CD4-positive, CD25-positive, alpha-beta regulatory T cell (primary cell): ENCODE measurements at regions not wholly inside any gene's neighbourhood (a gene's known extent, or its start where the extent isn't known, plus 50 kb on each side); places are given as distances from the start of the nearest gene placed in this dataset.
"Not testable (repeated sequence)": the region's sequence is repeated elsewhere in the genome, so short reads cannot be mapped to it uniquely, and the experiment has no call there.

ENCODE experiments used
- ATAC-seq, 2 donors: fragments of 150-1000 bp; cut with Tn5 transposase; one replicate each; pipeline ENCODE4 v1.10.0; 2021; ENCODE audit warnings: low read depth in 2 of 2, moderate number of reproducible peaks in 2 of 2, moderate library complexity in 1 of 2
- DNase-seq, 3 donors: peaks; one replicate each; pipeline versions ENCODE4 v3.0.0 to v3.0.0-alpha.2; 2012 to 2022; ENCODE audit warnings: mixed read lengths in 1 of 3
- H3K27ac ChIP-seq: one replicate; pipeline ENCODE4 v1.7.0; 2013; ENCODE audit warnings: mild to moderate bottlenecking, low read length; ENCODE audit not compliant: insufficient read depth, poor library complexity, severe bottlenecking
- H3K27me3 ChIP-seq: one replicate; pipeline ENCODE4 v1.7.0; 2013; ENCODE audit warnings: low read length; ENCODE audit not compliant: control insufficient read depth, insufficient read depth
- H3K36me3 ChIP-seq: one replicate; pipeline ENCODE4 v1.7.0; 2013; ENCODE audit warnings: mild to moderate bottlenecking, low read length, moderate library complexity; ENCODE audit not compliant: control insufficient read depth, insufficient read depth
- H3K4me1 ChIP-seq: 2 replicates; pipeline ENCODE4 v1.7.0; 2013; ENCODE audit warnings: mild to moderate bottlenecking, low read length; ENCODE audit not compliant: insufficient read depth, control insufficient read depth, poor library complexity, severe bottlenecking
- H3K4me3 ChIP-seq: one replicate; pipeline ENCODE4 v1.7.0; 2013; ENCODE audit warnings: low read depth, mild to moderate bottlenecking, low read length, moderate library complexity
- H3K9me3 ChIP-seq, 2 experiments: 1 replicate in 1 of 2; 2 replicates in 1 of 2; pipeline ENCODE4 v1.7.0; 2013; ENCODE audit warnings: low read length in 2 of 2, mild to moderate bottlenecking in 1 of 2, moderate library complexity in 1 of 2; ENCODE audit not compliant: control insufficient read depth in 2 of 2
- H3K27ac Mint-ChIP-seq, 3 donors: one replicate each; pipeline ENCODE4 v1.8.0; 2020 to 2022; ENCODE audit warnings: mild to moderate bottlenecking in 3 of 3, mixed read lengths in 3 of 3, moderate library complexity in 2 of 3
- H3K27me3 Mint-ChIP-seq: one replicate; pipeline ENCODE4 v1.8.0; 2022; ENCODE audit warnings: mild to moderate bottlenecking, mixed read lengths
- H3K36me3 Mint-ChIP-seq: one replicate; pipeline ENCODE4 v1.8.0; 2020; ENCODE audit warnings: mixed read lengths
- H3K4me1 Mint-ChIP-seq, 4 donors: one replicate each; pipeline ENCODE4 v1.8.0; 2020 to 2022; ENCODE audit warnings: mixed read lengths in 4 of 4, mild to moderate bottlenecking in 1 of 4
- H3K4me3 Mint-ChIP-seq, 4 donors: one replicate each; pipeline ENCODE4 v1.8.0; 2020 to 2022; ENCODE audit warnings: mild to moderate bottlenecking in 4 of 4, mixed read lengths in 4 of 4, moderate library complexity in 3 of 4
- H3K9me3 Mint-ChIP-seq, 7 donors: one replicate each; pipeline ENCODE4 v1.8.0; 2020 to 2022; ENCODE audit warnings: mixed read lengths in 7 of 7, mild to moderate bottlenecking in 3 of 7, moderate library complexity in 2 of 7

GRCh38 chr3:22700876-22701275 lies 502.3 kb upstream of the UBE2E2 start:
- no peak overlapping the region for H3K4me3 Mint-ChIP-seq
- H3K36me3 ChIP-seq = no peaks in the 10 kb centered on the region
- H3K36me3 Mint-ChIP-seq = no peaks in the 10 kb centered on the region
- H3K4me3 ChIP-seq = no peak overlapping the region
- no peak for DNase-seq
- H3K27me3 Mint-ChIP-seq = no peaks in the 10 kb centered on the region
- H3K27ac Mint-ChIP-seq = no peak overlapping the region
- H3K27ac ChIP-seq = no peak overlapping the region
- no peaks in the 10 kb centered on the region for H3K4me1 Mint-ChIP-seq
- no peak for ATAC-seq
- H3K27me3 ChIP-seq = no peaks in the 10 kb centered on the region
- peaks cover 0 to 5% (median 4%) of the 10 kb centered on the region in 7 donors for H3K9me3 Mint-ChIP-seq
- no peaks in the 10 kb centered on the region for H3K4me1 ChIP-seq
- no peaks in the 10 kb centered on the region for H3K9me3 ChIP-seq

- H3K36me3 ChIP-seq = no peaks in the 10 kb centered on the region
- DNase-seq (no peak), ATAC-seq (no peak)
- H3K4me3 ChIP-seq = no peak overlapping the region
- Mint-ChIP-seq H3K27ac (no peak overlapping the region), H3K36me3 (no peaks in the 10 kb centered on the region), H3K27me3 (no peaks in the 10 kb centered on the region), H3K4me1 (no peaks in the 10 kb centered on the region), H3K9me3 (peaks cover 0 to 14% (median 5%) of the 10 kb centered on the region in 7 donors), H3K4me3 (no peak overlapping the region)
- no peaks in the 10 kb centered on the region for H3K27me3 ChIP-seq
- H3K4me1 ChIP-seq = no peaks in the 10 kb centered on the region
- no peak overlapping the region for H3K27ac ChIP-seq
- H3K9me3 ChIP-seq = peaks cover 0 to 8% of the 10 kb centered on the region in 2 experiments
Observed at GRCh38 chr3:22704166-22704565, 499.0 kb upstream of the UBE2E2 start.

DNA sequence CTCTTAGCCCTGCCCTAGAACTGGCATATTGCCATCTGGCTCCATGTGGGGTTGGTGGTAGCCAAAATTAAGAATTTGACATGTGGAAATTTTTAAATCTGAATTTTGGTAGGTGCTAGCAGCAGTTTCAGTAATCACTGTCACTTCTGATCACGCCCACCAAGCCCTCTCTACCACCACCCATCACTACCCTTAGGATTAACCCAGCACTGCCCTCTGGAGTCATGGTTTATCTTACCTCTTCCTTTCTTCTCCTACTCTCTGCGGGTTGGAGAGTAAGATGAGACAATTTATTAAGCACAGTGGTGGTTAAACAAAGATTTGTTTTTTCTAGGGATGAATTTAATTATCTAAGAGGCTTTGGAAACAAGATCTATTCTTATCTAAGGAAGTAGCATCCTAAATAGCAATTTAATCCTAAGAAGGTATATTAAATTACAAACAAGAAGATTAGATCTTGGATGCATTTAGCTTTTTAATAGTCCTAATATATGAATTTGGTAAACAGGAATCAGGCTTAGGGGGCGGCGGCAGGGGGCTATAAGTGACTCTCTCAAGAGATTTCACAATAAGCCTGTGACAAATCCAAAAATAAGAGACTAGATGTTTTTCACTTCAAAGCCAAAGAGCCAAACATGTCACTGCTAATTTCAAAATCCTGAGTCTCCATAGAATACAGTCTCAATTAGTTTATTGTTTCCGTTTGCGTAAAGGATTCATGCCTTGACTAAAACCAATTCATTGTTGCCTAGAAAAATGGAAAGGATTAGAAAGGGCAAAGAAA lies 498.4 kb upstream of the UBE2E2 start:
- Mint-ChIP-seq H3K9me3 (peaks cover 0 to 14% (median 5%) of the 10 kb centered on the region in 7 donors), H3K4me1 (no peaks in the 10 kb centered on the region), H3K36me3 (no peaks in the 10 kb centered on the region), H3K27ac (no peak overlapping the region), H3K27me3 (no peaks in the 10 kb centered on the region), H3K4me3 (no peak overlapping the region)
- Histone ChIP-seq H3K4me1 (no peaks in the 10 kb centered on the region), H3K27me3 (no peaks in the 10 kb centered on the region), H3K9me3 (peaks cover 0 to 8% of the 10 kb centered on the region in 2 experiments), H3K4me3 (no peak overlapping the region), H3K36me3 (no peaks in the 10 kb centered on the region), H3K27ac (no peak overlapping the region)
- DNase-seq (no peak), ATAC-seq (no peak)

DNA sequence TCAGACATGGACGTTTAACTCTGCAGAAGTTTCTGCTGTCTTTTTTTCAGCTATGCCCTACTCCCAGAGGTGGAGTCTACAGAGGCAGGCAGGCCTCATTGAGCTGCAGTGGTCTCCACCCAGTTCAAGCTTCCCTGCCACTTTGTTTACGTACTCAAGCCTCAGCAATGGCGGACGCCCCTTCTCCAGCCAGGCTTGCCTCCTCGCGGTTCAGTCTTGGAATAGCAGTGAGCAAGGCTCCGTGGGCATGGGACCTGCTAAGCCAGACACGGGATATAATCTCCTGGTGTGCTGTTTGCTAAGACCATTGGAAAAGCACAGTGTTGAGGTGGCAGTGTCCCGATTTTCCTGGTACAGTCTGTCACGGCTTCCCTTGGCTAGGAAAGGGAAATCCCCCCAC lies 496.2 kb upstream of the UBE2E2 start:
- not testable (repeated sequence) for H3K9me3 ChIP-seq, H3K27ac ChIP-seq, H3K27me3 Mint-ChIP-seq, H3K4me3 ChIP-seq, DNase-seq, H3K4me1 Mint-ChIP-seq, H3K36me3 Mint-ChIP-seq, ATAC-seq, H3K4me3 Mint-ChIP-seq, H3K27ac Mint-ChIP-seq, H3K27me3 ChIP-seq, H3K4me1 ChIP-seq, H3K36me3 ChIP-seq
- H3K9me3 Mint-ChIP-seq = peaks cover 0 to 21% (median 7%) of the 10 kb centered on the region in 7 donors

DNA sequence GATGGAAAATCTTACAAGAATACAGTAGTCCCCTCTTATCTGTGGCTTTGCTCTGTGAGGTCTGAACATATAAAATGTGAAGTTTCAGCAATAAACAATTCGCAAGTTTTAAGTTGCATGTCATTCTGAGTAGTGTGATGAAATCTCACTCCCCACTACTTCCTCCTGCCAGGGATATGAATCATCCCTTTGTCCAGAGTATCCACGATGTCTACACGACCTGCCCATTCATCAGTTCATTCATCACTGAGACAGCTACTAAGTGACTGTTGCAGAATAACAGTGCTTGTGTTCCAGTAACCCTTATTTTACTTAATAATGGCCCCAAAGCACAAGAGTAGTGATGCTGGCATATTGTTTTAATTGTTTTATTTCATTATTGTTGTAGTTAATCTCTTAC lies 489.2 kb upstream of the UBE2E2 start:
- Mint-ChIP-seq H3K9me3 (peaks cover under 1 to 21% (median 5%) of the 10 kb centered on the region in 7 donors), H3K27me3 (no peaks in the 10 kb centered on the region), H3K4me3 (no peak overlapping the region), H3K4me1 (no peaks in the 10 kb centered on the region), H3K27ac (no peak overlapping the region), H3K36me3 (no peaks in the 10 kb centered on the region)
- DNase-seq = no peak
- no peak overlapping the region for H3K4me3 ChIP-seq
- H3K9me3 ChIP-seq = no peaks in the 10 kb centered on the region
- ATAC-seq = no peak
- no peaks in the 10 kb centered on the region for H3K36me3 ChIP-seq
- H3K27ac ChIP-seq = no peak overlapping the region
- no peaks in the 10 kb centered on the region for H3K4me1 ChIP-seq
- no peaks in the 10 kb centered on the region for H3K27me3 ChIP-seq

GRCh38 chr3:22714749-22715148 lies 488.4 kb upstream of the UBE2E2 start:
- Mint-ChIP-seq H3K36me3 (no peaks in the 10 kb centered on the region), H3K4me3 (no peak overlapping the region)

DNA sequence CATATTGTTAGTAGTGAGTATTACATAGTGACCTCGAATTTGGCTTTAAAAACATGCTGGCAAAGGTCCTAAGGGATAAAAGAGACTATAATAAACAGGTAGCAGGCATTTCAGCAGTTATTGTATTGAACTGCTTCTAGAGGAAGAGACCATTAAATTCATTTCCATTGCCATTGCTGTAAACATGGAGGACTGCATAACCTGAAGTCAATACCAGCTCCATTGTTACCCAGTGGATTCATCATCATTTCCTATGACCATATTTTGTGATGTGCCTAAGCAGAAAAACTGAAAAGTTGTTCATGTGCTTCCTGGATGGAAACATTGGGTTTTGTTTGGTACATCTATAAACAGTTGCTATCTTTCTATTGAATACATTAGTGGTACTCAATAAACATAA lies 482.5 kb upstream of the UBE2E2 start:
- Mint-ChIP-seq H3K27ac (no peak overlapping the region), H3K27me3 (no peaks in the 10 kb centered on the region), H3K4me1 (no peaks in the 10 kb centered on the region), H3K4me3 (no peak overlapping the region), H3K9me3 (peaks cover 0 to 18% (median 5%) of the 10 kb centered on the region in 7 donors), H3K36me3 (no peaks in the 10 kb centered on the region)
- no peak overlapping the region for H3K4me3 ChIP-seq
- no peaks in the 10 kb centered on the region for H3K4me1 ChIP-seq
- no peaks in the 10 kb centered on the region for H3K36me3 ChIP-seq
- H3K27ac ChIP-seq = no peak overlapping the region
- no peaks in the 10 kb centered on the region for H3K9me3 ChIP-seq
- no peak for ATAC-seq
- H3K27me3 ChIP-seq = no peaks in the 10 kb centered on the region
- DNase-seq = no peak

More at GRCh38 chr3:22714749-22715148, 488.4 kb upstream of the UBE2E2 start:
- H3K27me3 ChIP-seq = no peaks in the 10 kb centered on the region
- H3K4me1 ChIP-seq = no peaks in the 10 kb centered on the region
- H3K27ac Mint-ChIP-seq = no peak overlapping the region
- H3K27me3 Mint-ChIP-seq = no peaks in the 10 kb centered on the region
- ATAC-seq = no peak
- peaks cover 0 to 19% (median 5%) of the 10 kb centered on the region in 7 donors for H3K9me3 Mint-ChIP-seq
- no peaks in the 10 kb centered on the region for H3K4me1 Mint-ChIP-seq
- no peak overlapping the region for H3K4me3 ChIP-seq
- no peak for DNase-seq
- H3K36me3 ChIP-seq = no peaks in the 10 kb centered on the region
- no peak overlapping the region for H3K27ac ChIP-seq
- H3K9me3 ChIP-seq = no peaks in the 10 kb centered on the region

GRCh38 chr3:22724420-22724819 lies 478.7 kb upstream of the UBE2E2 start:
- H3K27ac Mint-ChIP-seq = no peak overlapping the region
- ATAC-seq = no peak

More at GRCh38 chr3:22724420-22724819, 478.7 kb upstream of the UBE2E2 start:
- H3K27me3 Mint-ChIP-seq = no peaks in the 10 kb centered on the region
- Histone ChIP-seq H3K9me3 (peaks cover 0 to 5% of the 10 kb centered on the region in 2 experiments), H3K36me3 (no peaks in the 10 kb centered on the region), H3K27ac (no peak overlapping the region), H3K27me3 (no peaks in the 10 kb centered on the region), H3K4me3 (no peak overlapping the region), H3K4me1 (no peaks in the 10 kb centered on the region)
- no peaks in the 10 kb centered on the region for H3K36me3 Mint-ChIP-seq
- no peak for DNase-seq
- H3K4me1 Mint-ChIP-seq = no peaks in the 10 kb centered on the region
- peaks cover 0 to 21% (median 2%) of the 10 kb centered on the region in 7 donors for H3K9me3 Mint-ChIP-seq
- no peak overlapping the region for H3K4me3 Mint-ChIP-seq
